Calu3 (cell line): ENCODE measurements at regions not wholly inside any gene's neighbourhood (a gene's known extent, or its start where the extent isn't known, plus 50 kb on each side); places are given as distances from the start of the nearest gene placed in this dataset.

ENCODE experiments used
- BruUV-seq: library from RNA; stranded (reverse); fragments of 400-500 nt; replicated peaks from 2 replicates; lab custom pipeline; 2021; lab: Mats Ljungman, UMichigan
- CTCF ChIA-PET: fragments of 300-600 bp; sonication (Branson Sonifier 250); formaldehyde crosslinking; loops from one replicate; lab custom pipeline; 2022; ENCODE audit warnings: antibody characterized with exemption; lab: Charles Lee
- DNase-seq: peaks from one replicate; pipeline ENCODE4 v3.0.0; 2022
- H3K27ac Mint-ChIP-seq: one replicate; pipeline ENCODE4 v1.8.0; 2022; ENCODE audit warnings: mixed read lengths; ENCODE audit not compliant: unreplicated experiment
- H3K27me3 Mint-ChIP-seq: one replicate; pipeline ENCODE4 v1.8.0; 2022; ENCODE audit warnings: mixed read lengths; ENCODE audit not compliant: unreplicated experiment
- H3K36me3 Mint-ChIP-seq: one replicate; pipeline ENCODE4 v1.8.0; 2022; ENCODE audit warnings: mild to moderate bottlenecking, moderate library complexity, mixed read lengths; ENCODE audit not compliant: insufficient read depth, unreplicated experiment
- H3K4me1 Mint-ChIP-seq: one replicate; pipeline ENCODE4 v1.8.0; 2022; ENCODE audit warnings: mild to moderate bottlenecking, low read depth, mixed read lengths; ENCODE audit not compliant: unreplicated experiment
- H3K4me3 Mint-ChIP-seq: one replicate; pipeline ENCODE4 v1.8.0; 2022; ENCODE audit warnings: mild to moderate bottlenecking, low read depth, moderate library complexity, mixed read lengths; ENCODE audit not compliant: unreplicated experiment
- H3K9me3 Mint-ChIP-seq: one replicate; pipeline ENCODE4 v1.8.0; 2022; ENCODE audit warnings: low read depth, mixed read lengths; ENCODE audit not compliant: unreplicated experiment
- intact Hi-C: fragments of 100-400 bp; cut with micrococcal nuclease; formaldehyde crosslinking; loops from one replicate; pipeline ENCODE4 v1.10.0; 2022; ENCODE audit not compliant: unreplicated experiment
- TF ChIP-seq, protein P1 (sequence below): fragments of 200-600 bp; IDR thresholded peaks from one replicate; pipeline ENCODE4 v1.8.0; 2022; ENCODE audit warnings: antibody characterized with exemption; ENCODE audit not compliant: unreplicated experiment

DNA sequence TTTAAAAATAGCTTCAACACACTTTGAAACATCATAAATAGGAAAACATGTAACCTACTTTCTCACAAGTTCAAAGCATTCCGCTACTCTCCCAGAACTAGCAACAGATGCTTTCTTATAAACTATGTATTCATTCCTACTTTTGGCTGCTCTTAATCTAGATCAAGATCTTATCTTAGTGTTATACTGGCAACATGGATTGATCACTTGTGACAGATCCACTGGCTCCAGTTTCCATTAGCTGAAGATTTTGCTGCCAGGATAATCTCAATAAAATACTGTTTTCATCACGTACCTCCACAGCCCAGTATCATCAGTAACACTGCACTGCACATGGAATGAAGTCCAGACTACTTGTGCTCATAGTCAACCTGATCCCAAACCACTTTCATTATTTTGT, 491.7 kb upstream of the AGTR1 start:
- H3K9me3 Mint-ChIP-seq = peaks cover 2% of the 10 kb centered on the region
- no peaks in the 10 kb centered on the region for H3K36me3 Mint-ChIP-seq
- intact Hi-C loops = no loop called here
- H3K4me3 Mint-ChIP-seq = no peak overlapping the region
- no TSS peak for BruUV-seq
- no peak for DNase-seq
- TF ChIP-seq, protein P1, sequence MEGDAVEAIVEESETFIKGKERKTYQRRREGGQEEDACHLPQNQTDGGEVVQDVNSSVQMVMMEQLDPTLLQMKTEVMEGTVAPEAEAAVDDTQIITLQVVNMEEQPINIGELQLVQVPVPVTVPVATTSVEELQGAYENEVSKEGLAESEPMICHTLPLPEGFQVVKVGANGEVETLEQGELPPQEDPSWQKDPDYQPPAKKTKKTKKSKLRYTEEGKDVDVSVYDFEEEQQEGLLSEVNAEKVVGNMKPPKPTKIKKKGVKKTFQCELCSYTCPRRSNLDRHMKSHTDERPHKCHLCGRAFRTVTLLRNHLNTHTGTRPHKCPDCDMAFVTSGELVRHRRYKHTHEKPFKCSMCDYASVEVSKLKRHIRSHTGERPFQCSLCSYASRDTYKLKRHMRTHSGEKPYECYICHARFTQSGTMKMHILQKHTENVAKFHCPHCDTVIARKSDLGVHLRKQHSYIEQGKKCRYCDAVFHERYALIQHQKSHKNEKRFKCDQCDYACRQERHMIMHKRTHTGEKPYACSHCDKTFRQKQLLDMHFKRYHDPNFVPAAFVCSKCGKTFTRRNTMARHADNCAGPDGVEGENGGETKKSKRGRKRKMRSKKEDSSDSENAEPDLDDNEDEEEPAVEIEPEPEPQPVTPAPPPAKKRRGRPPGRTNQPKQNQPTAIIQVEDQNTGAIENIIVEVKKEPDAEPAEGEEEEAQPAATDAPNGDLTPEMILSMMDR = no peak
- no peaks in the 10 kb centered on the region for H3K27me3 Mint-ChIP-seq
- H3K27ac Mint-ChIP-seq = no peak overlapping the region
- CTCF ChIA-PET = no interaction called here
- peaks cover 9% of the 10 kb centered on the region for H3K4me1 Mint-ChIP-seq

- no peak overlapping the region for H3K4me3 Mint-ChIP-seq
- H3K36me3 Mint-ChIP-seq = no peaks in the 10 kb centered on the region
- TF ChIP-seq, protein P1 = no peak
- H3K4me1 Mint-ChIP-seq = peaks cover 9% of the 10 kb centered on the region
- no peaks in the 10 kb centered on the region for H3K27me3 Mint-ChIP-seq
- intact Hi-C loops = no loop called here
- BruUV-seq = no TSS peak
- DNase-seq = no peak
- CTCF ChIA-PET = no interaction called here
- H3K27ac Mint-ChIP-seq = no peak overlapping the region
- peaks cover 2% of the 10 kb centered on the region for H3K9me3 Mint-ChIP-seq
Observed at GRCh38 chr3:148206446-148206845, 491.3 kb upstream of the AGTR1 start.

DNA sequence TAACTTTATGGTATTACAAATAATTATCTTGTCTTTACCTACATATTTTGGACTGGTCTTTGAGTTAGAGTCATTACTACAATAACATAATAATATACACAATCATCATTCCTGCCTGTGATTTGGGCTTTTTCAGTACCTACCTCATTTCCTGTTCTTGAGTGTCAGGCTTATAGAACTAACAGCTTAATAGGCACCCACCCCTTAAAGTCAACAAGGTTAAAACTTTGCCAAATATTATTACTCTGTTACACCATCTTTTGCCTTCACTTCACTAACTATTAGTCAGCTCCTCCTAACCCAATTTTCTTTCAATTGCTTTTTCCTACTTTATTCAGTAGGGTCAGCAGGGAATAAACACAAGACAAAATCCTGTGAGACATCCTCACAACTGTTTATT, 488.7 kb upstream of the AGTR1 start:
- Mint-ChIP-seq H3K27ac (no peak overlapping the region), H3K27me3 (no peaks in the 10 kb centered on the region), H3K4me1 (peaks cover 19% of the 10 kb centered on the region), H3K9me3 (peaks cover 2% of the 10 kb centered on the region), H3K36me3 (no peaks in the 10 kb centered on the region), H3K4me3 (no peak overlapping the region)
- TF ChIP-seq, protein P1 = no peak
- CTCF ChIA-PET = interaction anchor here (0.7 to 1.1 kb wide), 2 partner anchors 20 to 67 kb away, joined by 3 read pairs; no protein-coding TSS in a partner anchor
- no peak for DNase-seq
- intact Hi-C loops = no loop called here
- no TSS peak for BruUV-seq

DNA sequence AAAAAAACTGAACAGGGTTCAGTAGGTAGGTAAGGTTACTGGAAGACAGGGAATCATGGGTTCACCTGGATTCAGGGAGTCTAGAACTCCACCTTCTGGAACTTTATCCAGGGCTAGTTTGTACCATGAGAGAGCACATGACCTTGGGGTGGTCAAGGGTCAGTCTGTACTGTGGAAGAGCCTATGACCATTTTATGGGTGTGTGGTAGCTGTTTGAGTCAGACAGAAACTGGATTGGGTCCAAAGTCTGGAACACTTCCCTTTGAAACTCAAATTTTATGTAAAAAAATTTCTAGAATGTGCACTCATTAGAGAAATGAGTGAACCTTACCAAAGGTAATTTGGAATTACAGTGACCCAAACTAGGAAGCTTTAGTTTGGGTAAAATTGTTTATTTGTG, 486.0 kb upstream of the AGTR1 start:
- CTCF ChIA-PET = interaction anchor here (0.7 to 0.8 kb wide), 2 partner anchors 11 to 746 kb away, joined by 3 to 4 read pairs; no protein-coding TSS in a partner anchor
- peak; percentile 42 for DNase-seq
- Mint-ChIP-seq H3K36me3 (no peaks in the 10 kb centered on the region), H3K4me1 (peaks cover 19% of the 10 kb centered on the region), H3K4me3 (no peak overlapping the region), H3K27ac (no peak overlapping the region), H3K9me3 (peaks cover 2% of the 10 kb centered on the region), H3K27me3 (no peaks in the 10 kb centered on the region)
- intact Hi-C loops = no loop called here
- TF ChIP-seq, protein P1 = no peak
- BruUV-seq = no TSS peak
